Upper lobe of left lung (tissue), 4 donors: ENCODE measurements at regions not wholly inside any gene's neighbourhood (a gene's known extent, or its start where the extent isn't known, plus 50 kb on each side); places are given as distances from the start of the nearest gene placed in this dataset.

Source experiments
- CTCF ChIP-seq, 6 experiments: fragments of 450-650 bp in 4 of 6; fragments of 200-600 bp in 2 of 6; sonication (generic) in 2 of 6; IDR thresholded peaks; one replicate each; pipeline ENCODE4 v1.5.1; 2016 to 2019; ENCODE audit warnings: antibody characterized with exemption in 6 of 6
- POLR2A ChIP-seq, 4 donors: fragments of 450-650 bp; IDR thresholded peaks; one replicate each; pipeline ENCODE4 v1.5.1; 2016 to 2017; ENCODE audit warnings: antibody characterized with exemption in 4 of 4, mild to moderate bottlenecking in 2 of 4

GRCh38 chr13:47800593-47800992 is 200.5 kb downstream of the SUCLA2 start:
- TF ChIP-seq POLR2A (IDR thresholded peaks at IDR 0.05) = no peak
- no peak for TF ChIP-seq CTCF (IDR thresholded peaks at IDR 0.05)
